ENCODE measurements at regions not wholly inside any gene's neighbourhood (a gene's known extent, or its start where the extent isn't known, plus 50 kb on each side); places are given as distances from the start of the nearest gene placed in this dataset.

DNA sequence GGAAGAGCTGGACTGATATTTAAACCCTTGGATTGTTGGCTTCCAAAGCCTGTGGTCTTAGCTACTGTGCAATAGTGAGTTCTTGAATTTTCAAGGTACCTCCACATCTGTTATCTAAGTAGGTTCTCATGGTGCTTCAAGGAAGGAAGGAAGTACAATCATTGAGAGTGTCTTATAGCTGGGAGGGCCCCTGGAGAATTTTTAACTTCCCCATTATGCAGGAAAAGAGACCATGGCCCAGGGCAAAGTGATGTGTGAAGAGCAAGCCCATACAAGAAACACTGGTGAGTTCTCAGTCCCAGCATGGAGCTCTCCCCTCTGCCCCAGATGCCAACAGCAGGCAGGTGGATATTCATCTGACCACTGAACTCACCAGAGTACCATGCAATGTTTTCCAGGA is 169.0 kb upstream of the IRX6 start:
- no peak for DNase-seq (ENCODE audit: low spot score)

DNA sequence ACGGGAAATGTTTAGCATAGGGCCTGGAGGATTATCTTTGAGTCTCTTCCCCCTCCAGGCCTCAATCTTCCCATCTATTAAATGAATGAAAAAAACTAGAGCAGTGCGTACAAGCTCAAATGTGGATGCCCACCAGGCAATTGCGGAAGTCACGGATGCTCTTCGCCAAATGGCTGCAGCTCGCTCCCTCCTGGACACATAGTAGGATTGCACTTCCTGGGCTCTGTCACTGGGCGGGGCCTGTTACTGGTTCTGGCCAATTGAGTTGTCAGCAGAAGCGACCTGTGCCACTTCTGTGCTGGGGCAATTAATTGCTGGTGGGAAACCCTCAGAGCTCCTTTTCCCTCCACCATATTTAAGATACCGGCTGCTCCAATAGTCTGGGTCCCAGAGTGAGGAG is 168.2 kb upstream of the IRX6 start:
- DNase-seq (ENCODE audit: low spot score) = no peak

DNA sequence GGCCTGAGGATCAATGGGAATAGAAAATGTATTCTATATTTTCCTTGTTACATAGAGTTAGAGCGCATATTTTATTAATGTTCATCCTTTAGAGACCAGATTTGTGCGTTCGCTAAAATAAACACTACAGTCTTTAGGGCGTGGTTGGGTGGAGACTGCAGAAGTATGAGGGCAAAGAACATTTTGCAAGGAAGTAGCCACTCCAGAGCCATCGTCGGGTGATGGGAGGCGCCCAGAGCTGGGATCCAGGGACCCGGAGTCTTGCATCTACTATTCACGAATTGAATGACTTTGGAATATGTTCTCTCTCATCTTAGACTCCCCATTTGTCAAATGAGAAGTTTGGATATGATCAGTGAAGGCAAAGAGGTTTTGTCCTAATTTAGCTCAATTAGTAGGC is 154.2 kb upstream of the IRX6 start:
- no peak for DNase-seq (ENCODE audit: low spot score)

DNA sequence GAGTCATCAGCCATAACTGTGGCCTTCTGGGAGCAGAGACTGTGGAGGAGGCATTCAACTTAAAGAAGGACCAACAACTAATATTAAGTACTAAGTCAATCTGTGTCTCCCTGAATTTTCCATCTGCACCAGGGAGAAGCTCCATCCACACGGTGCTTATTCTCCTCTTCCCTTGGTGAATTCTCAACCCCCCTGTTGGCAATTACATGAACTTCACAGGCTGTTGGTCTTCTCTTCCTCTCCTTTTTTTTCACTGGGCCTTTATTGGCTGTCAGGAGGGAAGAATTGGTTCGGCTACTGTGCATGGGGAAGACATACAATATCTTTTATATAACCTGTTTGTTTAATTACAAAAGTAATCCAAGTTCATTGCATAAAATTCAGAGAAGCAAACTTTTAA is 152.8 kb upstream of the IRX6 start:
- no peak for DNase-seq (ENCODE audit: low spot score)

DNA sequence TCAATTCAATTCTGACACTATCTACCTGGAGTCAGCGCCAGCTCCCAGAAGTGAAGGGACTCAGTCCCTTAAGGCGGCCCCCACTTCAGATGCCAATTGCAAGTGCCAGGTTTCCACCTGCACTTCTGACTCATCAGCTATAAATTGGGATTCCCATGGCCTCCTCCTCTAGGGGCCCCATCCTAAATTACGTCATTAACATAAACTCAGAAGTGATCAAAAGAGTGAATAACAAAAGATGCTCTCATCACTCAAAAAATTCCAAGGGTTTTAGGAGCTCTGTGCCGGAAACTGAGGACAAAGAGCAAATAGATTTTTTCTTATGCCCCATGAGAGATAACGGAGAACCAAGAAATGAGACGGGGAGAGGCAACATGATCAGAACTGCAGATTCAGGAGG is 148.6 kb upstream of the IRX6 start:
- DNase-seq (ENCODE audit: low spot score) = no peak

DNA sequence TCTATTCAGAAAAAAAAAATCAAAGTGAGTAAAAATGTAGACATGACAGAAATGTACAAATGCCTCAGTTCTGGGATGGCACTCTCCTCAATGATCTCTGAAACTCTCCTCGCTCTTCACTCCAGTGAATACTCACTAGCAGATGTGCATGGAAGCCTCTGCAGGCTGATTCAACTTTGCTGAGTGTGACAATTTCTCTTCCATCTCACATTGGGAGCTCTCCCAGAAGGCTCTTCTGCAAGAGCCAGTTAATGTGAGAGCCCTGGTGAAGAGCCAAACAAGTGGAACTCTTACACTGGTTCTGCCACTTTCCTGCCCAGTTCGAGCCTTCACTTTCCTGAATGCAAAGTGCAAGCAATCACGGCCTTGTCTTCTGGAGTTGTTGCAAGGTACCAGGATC is 147.1 kb upstream of the IRX6 start:
- DNase-seq (ENCODE audit: low spot score) = no peak

DNA sequence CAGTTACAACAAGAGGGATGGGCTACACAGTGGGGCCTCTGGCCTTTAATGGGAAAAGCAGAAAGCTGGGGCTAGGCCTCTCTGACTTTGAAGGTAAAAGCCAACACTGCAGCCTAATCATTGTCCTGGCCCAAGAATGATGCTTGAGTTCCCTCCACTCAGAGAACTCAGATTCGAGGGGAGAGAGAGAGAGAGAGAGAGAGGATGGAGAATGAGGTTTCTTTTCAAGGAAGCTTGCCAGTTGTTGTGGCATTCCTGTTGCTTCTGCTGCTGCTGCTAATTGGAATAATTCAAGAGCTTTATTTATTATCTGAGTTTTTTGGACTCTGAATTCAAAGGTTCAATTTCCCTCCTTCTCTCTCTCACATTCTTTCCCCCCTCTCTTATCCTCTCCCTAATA is 144.6 kb upstream of the IRX6 start:
- DNase-seq (ENCODE audit: low spot score) = no peak

DNA sequence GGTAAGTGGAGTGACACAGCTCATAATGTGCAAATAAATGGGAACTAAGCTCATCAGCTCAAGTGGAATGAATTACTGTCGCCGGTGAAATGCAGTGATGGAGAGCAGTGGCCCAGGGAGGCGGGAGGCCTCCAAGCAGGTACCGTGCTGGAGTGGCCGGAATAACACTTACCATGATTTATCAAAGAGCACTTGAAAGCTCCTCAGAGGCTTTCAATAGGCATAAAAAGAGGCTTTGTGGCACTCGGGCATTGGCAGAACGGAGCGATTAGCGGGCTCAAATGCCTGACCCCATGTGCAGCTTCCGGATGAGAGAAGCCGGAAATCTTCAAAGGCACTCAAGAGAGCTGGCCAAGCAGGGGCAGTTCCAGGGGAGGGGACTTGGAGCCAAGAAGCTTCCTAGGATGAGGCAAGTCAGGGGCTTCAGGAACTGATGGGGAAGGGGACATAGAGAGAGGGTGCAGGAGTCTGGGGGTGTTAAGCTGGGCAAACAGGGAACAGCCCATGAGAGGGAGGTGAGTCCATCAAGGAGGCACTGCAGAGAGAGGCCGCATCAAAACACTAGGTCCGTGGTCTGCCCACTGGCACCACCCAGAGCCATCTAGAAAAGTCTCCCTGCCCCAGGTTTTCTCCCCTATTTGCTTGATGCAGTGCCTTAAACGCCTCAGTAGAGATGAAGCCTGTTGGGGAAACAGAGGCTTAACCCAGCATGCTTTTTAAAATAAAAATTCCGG is 144.0 kb upstream of the IRX6 start:
- DNase-seq (ENCODE audit: low spot score) = no peak

DNA sequence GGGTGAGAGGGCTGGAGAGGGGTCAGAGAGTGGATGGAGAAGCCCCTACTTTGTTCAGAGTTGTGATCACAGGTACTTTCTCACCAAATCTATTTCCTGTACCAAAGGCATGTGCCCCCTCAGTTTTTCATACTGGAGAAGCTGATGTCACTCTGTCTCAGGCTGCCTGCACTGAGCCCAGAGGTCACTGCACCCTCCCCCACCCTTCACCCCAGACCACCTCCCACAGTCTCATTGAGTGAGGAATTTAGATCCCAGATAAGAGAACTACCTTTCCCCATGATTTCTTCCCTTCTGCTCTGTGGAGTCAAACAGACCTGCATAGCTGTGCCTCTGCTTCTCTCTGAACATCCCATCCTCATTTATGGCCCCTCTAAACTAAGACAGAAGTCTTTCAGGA is 140.0 kb upstream of the IRX6 start:
- DNase-seq (ENCODE audit: low spot score) = no peak

DNA sequence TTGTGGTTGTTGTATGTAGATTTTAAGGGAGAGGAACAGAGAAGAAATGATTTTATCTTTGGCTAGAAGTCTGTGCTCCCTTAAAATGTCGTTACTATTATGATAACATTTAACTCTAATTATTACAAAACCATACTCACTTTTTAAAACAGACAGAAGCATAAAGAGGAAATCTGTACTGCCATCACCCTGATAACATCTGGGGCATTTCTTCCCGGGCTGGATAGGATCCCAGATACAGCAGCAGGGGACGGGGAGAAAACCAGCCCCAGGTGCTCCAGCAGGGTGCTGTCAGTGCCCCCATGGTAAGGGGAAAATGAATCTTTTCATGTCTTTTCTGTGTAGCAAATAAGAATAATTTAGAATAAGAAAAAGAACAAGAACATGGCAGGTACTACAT is 139.4 kb upstream of the IRX6 start:
- DNase-seq (ENCODE audit: low spot score) = no peak

DNA sequence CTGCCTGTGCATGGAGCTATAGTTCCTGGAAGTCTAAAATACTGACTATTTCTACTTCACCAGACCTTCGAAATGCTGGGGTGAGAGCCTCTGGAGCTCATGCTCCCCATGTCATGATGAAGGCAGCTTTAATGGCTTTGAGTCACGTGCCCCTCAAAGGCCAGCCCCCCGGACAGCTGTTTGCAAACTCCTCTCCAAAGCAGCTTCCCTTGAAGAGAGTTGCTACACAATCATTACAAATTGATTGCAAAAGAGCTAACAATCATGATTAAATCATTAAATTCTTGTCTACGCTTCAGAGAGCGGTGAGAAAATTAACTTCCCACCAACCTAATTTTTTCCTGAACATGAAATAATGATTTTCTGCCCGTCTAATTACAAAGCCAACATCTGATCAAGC is 134.8 kb upstream of the IRX6 start:
- no peak for DNase-seq (ENCODE audit: low spot score)

DNA sequence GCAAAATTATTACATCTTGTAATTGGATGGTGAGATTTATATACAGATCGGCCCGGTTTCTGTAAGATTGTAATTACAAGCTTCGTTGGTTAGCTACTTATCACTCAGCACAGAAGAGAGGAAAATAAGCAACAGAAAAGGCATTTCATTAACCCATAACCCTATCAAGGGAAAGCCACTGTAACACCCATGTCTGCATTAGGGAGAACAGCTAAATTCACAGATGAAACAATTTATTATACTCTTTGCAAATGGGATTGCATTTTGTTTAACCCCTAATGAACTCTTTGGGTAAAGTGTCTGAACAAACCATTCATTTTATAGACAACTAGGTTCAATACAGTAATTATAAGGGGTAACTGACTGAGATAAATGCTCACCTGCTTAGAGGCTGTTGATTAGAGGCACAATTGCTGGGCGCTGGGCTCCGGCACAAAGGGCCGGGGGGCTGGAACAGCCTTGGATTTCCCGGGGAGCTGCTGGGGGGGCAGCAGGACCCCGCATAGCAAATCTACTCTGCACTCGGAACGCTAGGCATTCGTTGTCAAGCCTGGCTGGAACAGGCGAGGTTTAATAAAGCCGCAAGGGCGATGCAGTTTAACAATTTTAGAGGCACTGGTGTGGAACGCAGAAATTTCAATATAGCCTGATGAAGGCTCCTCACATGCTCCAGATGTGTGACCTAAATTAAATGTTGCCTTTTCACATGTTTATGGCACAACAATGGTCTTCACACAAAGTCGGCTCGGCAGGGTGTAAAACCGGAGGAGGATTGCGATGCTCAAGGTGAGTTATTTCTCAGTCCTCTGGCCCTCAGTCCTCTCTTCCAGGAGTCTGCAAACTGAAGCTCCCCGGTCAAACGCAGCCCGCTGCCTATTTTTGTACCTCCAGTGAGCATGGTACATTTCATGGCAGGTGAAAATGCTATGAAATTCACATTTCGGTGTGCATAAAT is 134.0 kb upstream of the IRX6 start:
- DNase-seq (ENCODE audit: low spot score) = no peak

DNA sequence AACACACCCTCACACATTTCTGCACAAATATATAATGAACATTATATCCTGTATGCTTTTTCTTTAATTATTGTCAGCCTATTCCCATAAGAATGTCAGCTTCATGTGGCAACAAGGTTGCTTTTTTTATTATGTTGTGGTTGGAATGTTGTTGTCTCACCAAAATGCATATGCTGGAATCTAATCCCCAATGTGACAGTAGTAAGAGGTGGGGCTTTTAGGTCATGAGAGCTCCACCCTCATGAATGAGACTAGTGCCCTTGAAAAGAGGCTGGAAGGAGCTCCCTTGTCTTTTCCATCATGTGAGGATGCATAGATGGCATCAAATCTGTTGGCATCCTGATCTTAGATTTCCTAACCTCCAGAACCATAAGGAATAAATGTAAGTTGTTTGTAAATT is 131.3 kb upstream of the IRX6 start:
- DNase-seq (ENCODE audit: low spot score) = no peak

DNA sequence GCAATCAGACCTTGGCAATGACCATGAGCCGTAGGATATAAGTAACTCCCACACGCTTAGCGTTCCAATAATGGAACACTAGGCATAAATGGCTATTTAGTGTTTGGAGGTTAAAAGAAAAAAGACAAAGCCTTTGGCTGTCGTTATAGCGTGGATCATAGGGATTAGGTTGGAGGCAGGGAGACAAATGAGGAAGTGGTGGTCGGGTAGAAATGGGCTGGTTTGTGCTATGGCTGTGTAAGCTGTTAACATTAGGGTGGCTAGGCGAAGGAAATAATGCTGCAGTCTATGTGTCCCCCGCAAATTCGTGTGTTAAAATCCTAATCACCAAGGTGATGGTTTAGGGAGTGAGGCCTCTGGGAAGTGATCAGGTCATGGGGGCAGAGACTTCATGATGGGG is 120.4 kb upstream of the IRX6 start:
- DNase-seq (ENCODE audit: low spot score) = no peak

DNA sequence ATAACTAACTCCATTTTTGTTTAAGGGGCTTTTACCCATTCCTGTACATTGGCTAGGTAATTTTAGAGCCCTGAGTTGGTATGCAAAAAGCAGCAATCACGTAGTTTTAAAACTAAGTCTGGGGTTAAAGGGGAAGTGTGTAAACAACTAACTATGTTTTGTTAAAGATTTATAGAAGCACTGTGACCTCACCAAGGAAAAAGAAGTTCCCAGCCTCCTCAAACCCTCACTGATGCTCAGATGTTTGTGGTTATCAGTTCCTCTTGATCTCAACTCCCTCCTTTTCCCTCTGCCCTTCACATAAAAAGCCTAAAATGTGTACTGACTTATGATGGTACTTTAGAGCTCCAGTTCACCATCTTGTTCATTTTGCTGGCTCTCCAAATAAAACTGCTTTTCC is 119.9 kb upstream of the IRX6 start:
- no peak for DNase-seq (ENCODE audit: low spot score)

DNA sequence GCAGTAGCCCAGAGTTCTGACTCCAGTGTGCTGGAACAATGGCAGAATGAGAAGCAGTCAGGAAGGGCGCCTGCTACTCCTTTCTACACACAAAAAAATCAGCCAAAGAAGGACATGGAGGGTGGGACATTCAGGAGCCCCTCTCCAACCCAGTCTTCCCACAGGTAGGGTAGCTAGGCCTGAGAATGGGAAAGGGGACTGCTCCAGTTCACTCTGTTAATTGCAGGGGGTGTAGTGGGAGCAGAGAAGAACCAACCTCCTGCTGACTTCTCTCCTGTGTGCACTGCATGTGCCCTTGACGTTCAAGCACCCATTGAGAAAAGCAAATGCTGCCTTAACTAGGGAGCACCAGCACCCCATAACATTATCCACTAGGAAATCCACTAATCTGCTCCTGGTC is 119.1 kb upstream of the IRX6 start:
- DNase-seq (ENCODE audit: low spot score) = no peak

DNA sequence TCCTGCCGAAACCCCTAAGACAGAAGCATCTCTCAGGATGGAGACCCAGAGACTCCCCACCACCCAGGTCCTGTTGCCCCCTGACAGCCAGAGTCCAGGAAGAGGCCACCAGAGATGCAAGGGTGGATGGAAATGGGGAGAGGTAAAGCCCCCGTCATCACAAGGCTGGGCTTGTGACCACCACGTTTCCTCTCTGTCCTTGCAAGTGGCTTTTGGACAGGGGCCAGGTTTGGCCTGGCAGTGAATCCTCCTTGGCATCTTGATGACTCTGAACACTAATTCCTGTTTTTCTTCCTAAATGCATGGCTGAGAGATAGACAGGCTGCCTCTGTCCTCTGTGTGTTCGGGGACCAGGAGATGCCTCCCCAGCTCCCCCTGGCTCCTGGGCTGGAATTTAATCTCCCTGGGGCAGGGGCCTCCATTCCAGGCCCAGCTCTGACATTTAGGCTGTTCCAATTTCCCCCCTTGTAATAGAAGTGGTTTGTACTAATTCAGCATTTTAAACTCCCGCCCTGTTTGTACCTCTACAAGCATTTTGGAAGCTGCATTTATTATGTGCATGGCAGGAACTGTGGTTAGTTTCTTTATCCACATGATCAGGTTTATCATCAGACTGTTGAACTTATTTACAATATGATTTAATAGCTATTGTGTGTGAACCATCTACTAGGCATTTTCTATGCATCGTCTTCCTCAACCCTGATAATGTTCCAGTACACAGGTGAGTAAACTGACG is 116.1 kb upstream of the IRX6 start:
- no peak for DNase-seq (ENCODE audit: low spot score)

DNA sequence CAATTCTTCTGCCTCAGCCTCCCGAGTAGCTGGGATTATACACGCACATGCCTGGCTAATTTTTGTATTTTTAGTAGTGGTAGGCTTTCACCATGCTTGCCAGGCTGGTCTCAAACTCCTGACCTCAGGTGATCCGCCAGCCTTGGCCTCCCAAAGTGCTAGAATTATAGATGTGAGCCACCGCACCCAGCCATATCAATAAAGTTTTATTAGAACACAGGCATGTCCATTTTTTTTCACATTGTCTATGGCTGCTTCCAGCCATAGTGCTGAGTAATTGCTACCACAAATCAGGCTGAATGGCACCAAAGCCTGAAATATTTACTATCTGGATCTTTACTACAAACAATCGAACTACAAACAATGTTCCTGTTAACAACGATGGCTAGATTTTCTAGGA is 114.4 kb upstream of the IRX6 start:
- DNase-seq (ENCODE audit: low spot score) = no peak

DNA sequence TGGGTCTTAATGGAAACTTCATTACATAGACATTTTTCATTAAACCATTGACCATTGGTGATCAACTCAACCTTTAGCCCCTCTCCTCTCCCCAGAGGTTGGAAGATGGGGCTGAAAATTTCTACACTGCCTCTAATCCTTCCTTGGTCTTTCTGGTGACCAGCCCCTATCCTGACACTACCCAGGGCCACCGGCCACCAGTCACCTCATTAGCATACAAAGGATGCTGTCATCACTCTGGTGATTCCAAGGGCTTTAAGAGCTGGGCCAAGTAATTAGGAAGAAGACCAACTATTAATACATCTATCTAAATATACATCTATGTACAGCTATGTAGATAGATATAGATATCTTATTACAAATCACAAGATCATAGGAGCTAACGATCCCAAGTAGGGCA is 111.2 kb upstream of the IRX6 start:
- no peak for DNase-seq (ENCODE audit: low spot score)

DNA sequence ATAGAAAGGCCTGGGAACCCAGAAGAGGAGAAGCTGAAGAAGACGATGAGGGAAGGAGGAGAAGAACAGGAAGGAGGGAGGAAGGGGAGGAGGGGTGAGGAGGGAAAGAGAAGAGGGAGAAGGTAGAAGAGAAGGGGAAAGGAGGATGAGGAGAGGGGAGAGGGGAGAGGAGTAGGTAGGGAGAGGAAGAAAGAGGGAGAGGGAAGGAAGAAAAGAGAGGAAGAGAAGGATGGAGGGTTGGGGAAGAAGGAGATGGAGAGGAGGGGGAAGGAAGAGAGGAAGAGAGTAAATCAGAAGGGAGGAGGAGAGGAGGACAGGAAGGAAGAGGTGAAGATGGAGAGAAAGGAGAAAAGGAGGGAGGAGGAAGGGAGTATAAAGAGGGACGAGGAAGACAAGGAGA is 109.6 kb upstream of the IRX6 start:
- no peak for DNase-seq (ENCODE audit: low spot score)

DNA sequence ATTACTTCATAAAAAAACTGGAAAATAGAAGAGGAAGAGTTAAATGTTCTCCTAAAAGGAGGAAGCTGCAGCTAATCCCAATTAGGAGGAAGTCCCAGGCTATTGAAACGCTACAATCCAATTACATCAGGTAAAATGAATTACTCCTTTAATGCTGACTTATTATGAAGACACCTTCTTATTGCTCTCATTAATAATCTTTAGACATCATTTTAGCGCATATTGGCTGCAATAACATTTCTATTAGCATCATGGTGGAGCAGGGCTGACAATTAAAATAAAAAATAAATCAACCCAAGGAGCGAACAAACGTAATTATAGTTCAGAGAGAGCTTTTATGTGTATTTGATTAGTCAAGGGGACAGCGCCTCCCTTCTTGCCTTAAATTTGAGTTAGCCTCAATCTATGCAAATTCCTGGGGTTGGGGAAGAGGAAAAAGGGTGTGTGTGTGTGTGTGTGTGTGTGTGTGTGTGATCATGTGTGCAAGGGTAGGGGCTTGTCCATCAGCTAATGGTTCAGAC is 109.0 kb upstream of the IRX6 start:
- no peak for DNase-seq (ENCODE audit: low spot score)

DNA sequence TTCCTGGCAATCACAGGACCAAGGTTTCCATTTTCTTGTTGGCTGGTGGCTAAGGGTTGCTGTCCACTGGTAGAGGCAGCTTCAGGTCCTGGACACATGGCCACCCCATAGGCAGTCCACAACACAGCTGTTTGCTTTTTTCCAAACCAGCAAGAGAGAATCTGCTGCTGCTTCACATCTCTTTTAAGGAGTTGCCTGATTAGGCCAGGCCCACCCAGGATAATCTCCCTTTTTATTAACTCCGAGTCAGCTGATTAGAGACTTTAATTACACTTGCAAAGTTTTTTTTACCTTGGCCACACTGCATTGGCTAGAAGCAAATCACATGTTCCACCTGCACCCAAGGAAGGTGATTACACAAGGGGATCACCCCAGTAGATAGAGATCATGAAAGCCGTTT is 106.6 kb upstream of the IRX6 start:
- DNase-seq (ENCODE audit: low spot score) = no peak
